Neural cell (in vitro differentiated cells): ENCODE measurements at regions not wholly inside any gene's neighbourhood (a gene's known extent, or its start where the extent isn't known, plus 50 kb on each side); places are given as distances from the start of the nearest gene placed in this dataset.

Experiments
- H2AFZ ChIP-seq: fragments of 200-600, 300-800 bp; sonication (generic), shearing (Covaris generic); 2 replicates; pipeline ENCODE4 v1.6.0; 2014; ENCODE audit warnings: low read depth, mild to moderate bottlenecking, antibody characterized with exemption, low read length, moderate library complexity
- H3F3A ChIP-seq: fragments of 200-600 bp; shearing (Covaris generic); 2 replicates; pipeline ENCODE4 v1.6.1; 2016; ENCODE audit warnings: mild to moderate bottlenecking, moderate library complexity, mixed read lengths, antibody characterized with exemption, low read length; ENCODE audit not compliant: insufficient read depth, poor library complexity, severe bottlenecking
- H3K27ac ChIP-seq: fragments of 200-600, 300-800 bp; sonication (generic), shearing (Covaris generic); 2 replicates; pipeline ENCODE4 v1.5.1; 2014; ENCODE audit warnings: mild to moderate bottlenecking, low read length, moderate library complexity
- H3K27me3 ChIP-seq: fragments of 300-800, 200-600 bp; sonication (generic), shearing (Covaris generic); 2 replicates; pipeline ENCODE4 v1.6.0; 2014; ENCODE audit warnings: mild to moderate bottlenecking, low read depth, low read length, moderate library complexity; ENCODE audit not compliant: insufficient read depth
- H3K36me3 ChIP-seq: fragments of 300-800, 200-600 bp; sonication (generic), shearing (Covaris generic); 2 replicates; pipeline ENCODE4 v1.5.1; 2014; ENCODE audit warnings: mild to moderate bottlenecking, antibody characterized with exemption, low read length, moderate library complexity; ENCODE audit not compliant: insufficient read depth
- H3K4me2 ChIP-seq: fragments of 300-800, 200-600 bp; sonication (generic), shearing (Covaris generic); 2 replicates; pipeline ENCODE4 v1.6.0; 2014; ENCODE audit warnings: mild to moderate bottlenecking, low read length
- H3K4me3 ChIP-seq: fragments of 300-800, 200-600 bp; sonication (generic), shearing (Covaris generic); 2 replicates; pipeline ENCODE4 v1.5.1; 2014; ENCODE audit warnings: mild to moderate bottlenecking, low read length, moderate library complexity
- H3K79me2 ChIP-seq: fragments of 200-600 bp; shearing (Covaris generic); replicated peaks from 2 replicates; pipeline ENCODE4 v1.6.0; 2014; ENCODE audit warnings: mild to moderate bottlenecking, low read length, moderate library complexity; ENCODE audit not compliant: insufficient read depth
- H3K9ac ChIP-seq: fragments of 300-800, 200-600 bp; sonication (generic), shearing (Covaris generic); 2 replicates; pipeline ENCODE4 v1.6.1; 2016; ENCODE audit warnings: mild to moderate bottlenecking, low read length, mixed read lengths
- H3K9me2 ChIP-seq: fragments of 200-600 bp; shearing (Covaris generic); 2 replicates; pipeline ENCODE4 v1.6.1; 2016; ENCODE audit warnings: mild to moderate bottlenecking, low read length, mixed read lengths; ENCODE audit not compliant: insufficient read depth
- H3K9me3 ChIP-seq: fragments of 200-600, 300-800 bp; sonication (generic), shearing (Covaris generic); 2 replicates; pipeline ENCODE4 v1.6.1; 2016; ENCODE audit warnings: mild to moderate bottlenecking, mixed run types, low read length, moderate library complexity, mixed read lengths
- H4K20me1 ChIP-seq: fragments of 200-600 bp; shearing (Covaris generic); 2 replicates; pipeline ENCODE4 v1.6.1; 2016; ENCODE audit warnings: mild to moderate bottlenecking, mixed run types; ENCODE audit not compliant: insufficient read depth
- EP300 ChIP-seq: fragments of 450-650 bp; conservative IDR thresholded peaks from 2 replicates; pipeline ENCODE4 v1.6.1; 2014; ENCODE audit warnings: antibody characterized with exemption, mild to moderate bottlenecking, moderate library complexity; ENCODE audit not compliant: poor library complexity, severe bottlenecking
- EZH2 ChIP-seq: fragments of 200-600, 300-800 bp; shearing (Covaris generic), sonication (generic); IDR thresholded peaks from 2 replicates; pipeline ENCODE4 v1.6.1; 2014; ENCODE audit warnings: antibody characterized with exemption, low read length, borderline replicate concordance, mild to moderate bottlenecking; ENCODE audit not compliant: insufficient read depth, poor library complexity, severe bottlenecking
- MXI1 ChIP-seq: fragments of 450-650 bp; conservative IDR thresholded peaks from 2 replicates; pipeline ENCODE4 v1.6.1; 2014; ENCODE audit warnings: antibody characterized with exemption, mild to moderate bottlenecking; ENCODE audit not compliant: poor library complexity, severe bottlenecking
- POLR2AphosphoS5 ChIP-seq: IDR thresholded peaks from 2 replicates; pipeline ENCODE4 v1.6.1; 2012
- RAD21 ChIP-seq: fragments of 450-650 bp; conservative IDR thresholded peaks from 2 replicates; pipeline ENCODE4 v1.6.1; 2014; ENCODE audit warnings: antibody characterized with exemption, mild to moderate bottlenecking, moderate library complexity
- SMC3 ChIP-seq: fragments of 450-650 bp; conservative IDR thresholded peaks from 2 replicates; pipeline ENCODE4 v1.6.1; 2014; ENCODE audit warnings: antibody characterized with exemption, mild to moderate bottlenecking, moderate library complexity; ENCODE audit not compliant: poor library complexity
- TAF1 ChIP-seq: IDR thresholded peaks from 2 replicates; pipeline ENCODE4 v1.6.1; 2012; ENCODE audit warnings: low read depth
- TF ChIP-seq, protein P1 (sequence below): fragments of 450-650 bp; IDR thresholded peaks from 2 replicates; pipeline ENCODE4 v1.5.1; 2014; ENCODE audit warnings: antibody characterized with exemption, mild to moderate bottlenecking, moderate library complexity; ENCODE audit not compliant: poor library complexity, severe bottlenecking
- TF ChIP-seq, protein P2 (sequence below): IDR thresholded peaks from 2 replicates; pipeline ENCODE4 v1.6.1; 2012; ENCODE audit warnings: borderline replicate concordance

DNA sequence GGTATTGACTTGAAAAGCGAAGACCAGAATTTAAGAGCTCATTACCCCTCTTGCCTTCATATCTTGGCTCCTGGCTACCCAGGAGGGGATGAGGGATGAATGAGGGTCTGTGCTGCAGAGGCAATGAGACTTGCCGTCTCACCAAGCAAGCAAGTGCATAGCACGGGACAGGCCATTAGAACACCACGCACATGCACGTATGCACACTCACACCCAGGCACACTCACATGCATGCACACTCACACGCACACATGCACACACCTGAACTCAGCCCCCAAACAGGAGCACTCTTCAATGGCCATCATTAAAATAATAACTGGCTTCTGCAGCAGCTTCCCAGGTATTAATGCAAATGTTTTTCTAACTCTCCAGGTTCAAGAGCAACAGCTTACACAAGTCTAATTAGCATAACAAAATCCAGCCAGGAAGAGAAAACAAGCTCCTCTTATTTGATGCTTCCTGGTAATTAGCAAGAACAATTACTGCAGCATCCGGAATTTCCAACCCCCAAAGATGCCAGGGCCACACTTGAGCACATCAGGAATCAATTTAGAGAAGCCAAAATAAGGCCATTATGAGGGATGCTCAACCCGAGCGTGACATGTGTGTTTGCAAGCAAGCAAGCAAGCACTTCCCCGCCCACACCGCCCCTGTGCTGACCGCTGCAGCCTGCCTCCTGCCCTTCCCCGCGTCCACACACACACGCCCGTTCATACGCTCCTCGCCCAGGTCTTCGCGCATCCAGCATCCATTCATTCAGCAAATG lies 171.6 kb upstream of the TNRC6C start:
- Histone ChIP-seq H3K27me3 (no peaks in the 10 kb centered on the region), H4K20me1 (no peaks in the 10 kb centered on the region), H2AFZ (no peak overlapping the region), H3K36me3 (no peaks in the 10 kb centered on the region), H3K79me2 (no peaks in the 10 kb centered on the region), H3K4me3 (no peak overlapping the region), H3K9ac (no peak overlapping the region), H3K27ac (no peak overlapping the region), H3K9me3 (no peaks in the 10 kb centered on the region), H3F3A (no peaks in the 10 kb centered on the region), H3K9me2 (no peaks in the 10 kb centered on the region), H3K4me2 (no peak overlapping the region)
- TF ChIP-seq SMC3 (no peak), TAF1 (no peak), MXI1 (no peak), RAD21 (no peak), POLR2AphosphoS5 (no peak), EZH2 (no peak), EP300 (no peak)
- TF ChIP-seq, protein P1, sequence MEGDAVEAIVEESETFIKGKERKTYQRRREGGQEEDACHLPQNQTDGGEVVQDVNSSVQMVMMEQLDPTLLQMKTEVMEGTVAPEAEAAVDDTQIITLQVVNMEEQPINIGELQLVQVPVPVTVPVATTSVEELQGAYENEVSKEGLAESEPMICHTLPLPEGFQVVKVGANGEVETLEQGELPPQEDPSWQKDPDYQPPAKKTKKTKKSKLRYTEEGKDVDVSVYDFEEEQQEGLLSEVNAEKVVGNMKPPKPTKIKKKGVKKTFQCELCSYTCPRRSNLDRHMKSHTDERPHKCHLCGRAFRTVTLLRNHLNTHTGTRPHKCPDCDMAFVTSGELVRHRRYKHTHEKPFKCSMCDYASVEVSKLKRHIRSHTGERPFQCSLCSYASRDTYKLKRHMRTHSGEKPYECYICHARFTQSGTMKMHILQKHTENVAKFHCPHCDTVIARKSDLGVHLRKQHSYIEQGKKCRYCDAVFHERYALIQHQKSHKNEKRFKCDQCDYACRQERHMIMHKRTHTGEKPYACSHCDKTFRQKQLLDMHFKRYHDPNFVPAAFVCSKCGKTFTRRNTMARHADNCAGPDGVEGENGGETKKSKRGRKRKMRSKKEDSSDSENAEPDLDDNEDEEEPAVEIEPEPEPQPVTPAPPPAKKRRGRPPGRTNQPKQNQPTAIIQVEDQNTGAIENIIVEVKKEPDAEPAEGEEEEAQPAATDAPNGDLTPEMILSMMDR = no peak
- TF ChIP-seq, protein P2, sequence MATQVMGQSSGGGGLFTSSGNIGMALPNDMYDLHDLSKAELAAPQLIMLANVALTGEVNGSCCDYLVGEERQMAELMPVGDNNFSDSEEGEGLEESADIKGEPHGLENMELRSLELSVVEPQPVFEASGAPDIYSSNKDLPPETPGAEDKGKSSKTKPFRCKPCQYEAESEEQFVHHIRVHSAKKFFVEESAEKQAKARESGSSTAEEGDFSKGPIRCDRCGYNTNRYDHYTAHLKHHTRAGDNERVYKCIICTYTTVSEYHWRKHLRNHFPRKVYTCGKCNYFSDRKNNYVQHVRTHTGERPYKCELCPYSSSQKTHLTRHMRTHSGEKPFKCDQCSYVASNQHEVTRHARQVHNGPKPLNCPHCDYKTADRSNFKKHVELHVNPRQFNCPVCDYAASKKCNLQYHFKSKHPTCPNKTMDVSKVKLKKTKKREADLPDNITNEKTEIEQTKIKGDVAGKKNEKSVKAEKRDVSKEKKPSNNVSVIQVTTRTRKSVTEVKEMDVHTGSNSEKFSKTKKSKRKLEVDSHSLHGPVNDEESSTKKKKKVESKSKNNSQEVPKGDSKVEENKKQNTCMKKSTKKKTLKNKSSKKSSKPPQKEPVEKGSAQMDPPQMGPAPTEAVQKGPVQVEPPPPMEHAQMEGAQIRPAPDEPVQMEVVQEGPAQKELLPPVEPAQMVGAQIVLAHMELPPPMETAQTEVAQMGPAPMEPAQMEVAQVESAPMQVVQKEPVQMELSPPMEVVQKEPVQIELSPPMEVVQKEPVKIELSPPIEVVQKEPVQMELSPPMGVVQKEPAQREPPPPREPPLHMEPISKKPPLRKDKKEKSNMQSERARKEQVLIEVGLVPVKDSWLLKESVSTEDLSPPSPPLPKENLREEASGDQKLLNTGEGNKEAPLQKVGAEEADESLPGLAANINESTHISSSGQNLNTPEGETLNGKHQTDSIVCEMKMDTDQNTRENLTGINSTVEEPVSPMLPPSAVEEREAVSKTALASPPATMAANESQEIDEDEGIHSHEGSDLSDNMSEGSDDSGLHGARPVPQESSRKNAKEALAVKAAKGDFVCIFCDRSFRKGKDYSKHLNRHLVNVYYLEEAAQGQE = no peak

DNA sequence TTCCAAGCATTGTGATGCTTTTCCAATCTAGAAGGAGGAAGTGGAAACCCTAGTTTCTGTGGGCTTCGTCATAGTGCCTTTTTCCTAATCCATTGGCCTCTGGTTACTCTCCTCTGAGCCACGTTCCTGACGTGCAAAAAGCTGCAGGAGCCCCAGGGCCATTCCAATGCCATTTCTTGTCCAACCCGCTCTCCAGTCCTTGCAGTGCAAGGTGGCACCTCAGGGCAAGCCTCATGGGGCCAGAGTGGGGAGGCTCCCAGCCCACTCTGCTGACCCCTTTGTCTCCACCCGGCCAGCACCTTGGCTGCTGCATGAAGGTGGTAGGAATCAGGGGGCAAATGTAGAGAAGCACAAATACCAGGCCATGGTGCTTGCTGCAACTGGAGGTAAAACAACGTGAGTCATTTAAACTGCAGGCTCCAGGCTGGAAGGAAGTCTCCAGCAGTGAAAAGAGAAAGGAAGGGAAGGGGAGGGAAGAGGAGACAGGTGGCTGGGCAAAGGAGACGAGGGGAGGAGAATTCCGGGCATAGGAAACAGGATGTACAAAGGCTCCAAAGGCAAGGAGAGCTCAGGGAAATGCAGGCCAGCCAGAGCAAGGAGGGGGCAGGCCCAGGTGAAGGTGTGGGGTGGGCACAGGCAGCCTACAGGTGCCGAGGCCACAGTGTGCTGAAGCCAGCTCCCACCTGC lies 168.2 kb upstream of the TNRC6C start:
- Histone ChIP-seq H3K9me2 (no peaks in the 10 kb centered on the region), H4K20me1 (no peaks in the 10 kb centered on the region), H3K36me3 (no peaks in the 10 kb centered on the region), H3K27me3 (peaks cover 12% of the 10 kb centered on the region), H3K4me2 (no peak overlapping the region), H3K9me3 (no peaks in the 10 kb centered on the region), H3F3A (no peaks in the 10 kb centered on the region), H3K79me2 (no peaks in the 10 kb centered on the region), H3K27ac (no peak overlapping the region), H3K4me3 (no peak overlapping the region), H3K9ac (no peak overlapping the region), H2AFZ (no peak overlapping the region)
- TF ChIP-seq, protein P2 = no peak
- no peak for TF ChIP-seq MXI1
- TF ChIP-seq, protein P1 = no peak
- no peak for TF ChIP-seq EP300
- TF ChIP-seq SMC3 = no peak
- no peak for TF ChIP-seq RAD21
- TF ChIP-seq TAF1 = no peak
- no peak for TF ChIP-seq EZH2
- no peak for TF ChIP-seq POLR2AphosphoS5
